ENCODE measurements at regions not wholly inside any gene's neighbourhood (a gene's known extent, or its start where the extent isn't known, plus 50 kb on each side); places are given as distances from the start of the nearest gene placed in this dataset.

DNA sequence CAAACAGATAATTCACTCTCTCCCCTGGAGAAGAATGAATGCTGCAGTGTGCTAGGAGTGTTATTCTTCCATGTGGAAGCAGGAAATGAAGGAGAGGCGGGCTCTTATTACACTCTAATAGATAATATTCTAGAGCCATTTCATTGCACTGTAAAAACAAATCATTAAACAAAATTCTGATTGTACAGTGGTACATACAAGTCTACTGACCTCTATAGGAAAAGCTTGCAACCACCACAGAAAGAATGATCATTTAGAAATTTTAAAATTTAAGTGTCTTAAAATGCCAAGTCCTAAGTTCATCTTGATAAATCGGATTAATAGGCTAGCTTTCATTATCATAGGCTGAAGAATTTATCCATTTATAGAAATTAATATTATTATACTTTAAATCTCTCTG, 960.3 kb upstream of the LRRN3 start (continued):
- TF ChIP-seq, protein P1, sequence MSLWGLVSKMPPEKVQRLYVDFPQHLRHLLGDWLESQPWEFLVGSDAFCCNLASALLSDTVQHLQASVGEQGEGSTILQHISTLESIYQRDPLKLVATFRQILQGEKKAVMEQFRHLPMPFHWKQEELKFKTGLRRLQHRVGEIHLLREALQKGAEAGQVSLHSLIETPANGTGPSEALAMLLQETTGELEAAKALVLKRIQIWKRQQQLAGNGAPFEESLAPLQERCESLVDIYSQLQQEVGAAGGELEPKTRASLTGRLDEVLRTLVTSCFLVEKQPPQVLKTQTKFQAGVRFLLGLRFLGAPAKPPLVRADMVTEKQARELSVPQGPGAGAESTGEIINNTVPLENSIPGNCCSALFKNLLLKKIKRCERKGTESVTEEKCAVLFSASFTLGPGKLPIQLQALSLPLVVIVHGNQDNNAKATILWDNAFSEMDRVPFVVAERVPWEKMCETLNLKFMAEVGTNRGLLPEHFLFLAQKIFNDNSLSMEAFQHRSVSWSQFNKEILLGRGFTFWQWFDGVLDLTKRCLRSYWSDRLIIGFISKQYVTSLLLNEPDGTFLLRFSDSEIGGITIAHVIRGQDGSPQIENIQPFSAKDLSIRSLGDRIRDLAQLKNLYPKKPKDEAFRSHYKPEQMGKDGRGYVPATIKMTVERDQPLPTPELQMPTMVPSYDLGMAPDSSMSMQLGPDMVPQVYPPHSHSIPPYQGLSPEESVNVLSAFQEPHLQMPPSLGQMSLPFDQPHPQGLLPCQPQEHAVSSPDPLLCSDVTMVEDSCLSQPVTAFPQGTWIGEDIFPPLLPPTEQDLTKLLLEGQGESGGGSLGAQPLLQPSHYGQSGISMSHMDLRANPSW (CRISPR knock-in tag; IDR thresholded peaks at IDR 0.05; ENCODE audit: borderline replicate concordance) = no peak
- TF ChIP-seq CC2D1A (CRISPR knock-in tag; IDR thresholded peaks at IDR 0.05) = no peak

DNA sequence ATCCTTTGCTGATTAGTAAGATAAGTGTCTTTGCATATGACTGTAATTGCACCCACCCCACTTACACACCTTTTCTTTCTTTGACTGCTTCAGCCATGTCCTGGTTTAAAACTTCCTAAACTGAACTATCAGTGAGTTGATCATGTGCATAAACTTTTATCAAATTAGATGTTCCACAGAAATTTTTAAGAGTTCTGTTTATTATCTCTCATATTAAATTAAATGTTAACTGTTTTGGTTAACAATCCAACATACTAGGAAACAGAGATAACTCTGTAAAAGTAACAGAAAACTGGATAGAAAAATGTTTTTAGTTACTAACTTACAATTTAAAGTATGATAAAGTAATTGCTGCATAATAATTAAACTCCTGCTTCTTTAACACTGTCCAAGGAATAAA, 959.6 kb upstream of the LRRN3 start:
- in situ Hi-C loops (cut with HindIII; ENCODE audit: extremely low pct_ligation_motif_present, low pct_unique_long_range_greater_than_20kb) (no loop called here), intact Hi-C loops (cut with micrococcal nuclease; ENCODE audit: unreplicated experiment) (no loop called here)
- H3K79me2 ChIP-seq (ENCODE audit: insufficient read depth, low read length) = no peaks in the 10 kb centered on the region
- no peaks in the 10 kb centered on the region for H4K20me1 ChIP-seq (ENCODE audit: insufficient read depth, low read length)
- ATAC-seq (no peak), DNase-seq (ENCODE audit: low spot score) (no peak), FAIRE-seq (no peak)
- no peaks in the 10 kb centered on the region for H3K4me1 ChIP-seq (ENCODE audit: insufficient read depth, low read length)
- ChIA-PET CTCF (ENCODE audit: low intra/inter-chr PET ratio, low total read pairs) (no interaction called here), POLR2A (no interaction called here)
- no peak overlapping the region for H2AFZ ChIP-seq (ENCODE audit: low read length)
- no peaks in the 10 kb centered on the region for H3K9me3 ChIP-seq (ENCODE audit: low read length)
- H3K9ac ChIP-seq (ENCODE audit: insufficient read depth, low read depth, low read length) = no peak overlapping the region
- no TSS peak for BruUV-seq (replicated peaks)
- no peaks in the 10 kb centered on the region for H3K27me3 ChIP-seq (ENCODE audit: control insufficient read depth in 1 of 2, insufficient read depth in 2 of 2, low read length in 2 of 2)
- H3K36me3 ChIP-seq (replicated peaks in 1 of 2; ENCODE audit: control insufficient read depth in 1 of 2, insufficient read depth in 2 of 2, low read length in 2 of 2) = no peaks in the 10 kb centered on the region
- no peak overlapping the region for H3K4me2 ChIP-seq (ENCODE audit: low read depth, low read length)
- no peak overlapping the region for H3K4me3 ChIP-seq (replicated peaks in 1 of 3; ENCODE audit: insufficient read depth in 1 of 3, low read depth in 2 of 3, low read length in 3 of 3)
- no peak overlapping the region for H3K27ac ChIP-seq (ENCODE audit: extremely low read length, insufficient read depth, low read length)
- TF ChIP-seq SUZ12 (IDR thresholded peaks at IDR 0.05; ENCODE audit: low read depth, low read length) = no peak
- TF ChIP-seq, protein P2, sequence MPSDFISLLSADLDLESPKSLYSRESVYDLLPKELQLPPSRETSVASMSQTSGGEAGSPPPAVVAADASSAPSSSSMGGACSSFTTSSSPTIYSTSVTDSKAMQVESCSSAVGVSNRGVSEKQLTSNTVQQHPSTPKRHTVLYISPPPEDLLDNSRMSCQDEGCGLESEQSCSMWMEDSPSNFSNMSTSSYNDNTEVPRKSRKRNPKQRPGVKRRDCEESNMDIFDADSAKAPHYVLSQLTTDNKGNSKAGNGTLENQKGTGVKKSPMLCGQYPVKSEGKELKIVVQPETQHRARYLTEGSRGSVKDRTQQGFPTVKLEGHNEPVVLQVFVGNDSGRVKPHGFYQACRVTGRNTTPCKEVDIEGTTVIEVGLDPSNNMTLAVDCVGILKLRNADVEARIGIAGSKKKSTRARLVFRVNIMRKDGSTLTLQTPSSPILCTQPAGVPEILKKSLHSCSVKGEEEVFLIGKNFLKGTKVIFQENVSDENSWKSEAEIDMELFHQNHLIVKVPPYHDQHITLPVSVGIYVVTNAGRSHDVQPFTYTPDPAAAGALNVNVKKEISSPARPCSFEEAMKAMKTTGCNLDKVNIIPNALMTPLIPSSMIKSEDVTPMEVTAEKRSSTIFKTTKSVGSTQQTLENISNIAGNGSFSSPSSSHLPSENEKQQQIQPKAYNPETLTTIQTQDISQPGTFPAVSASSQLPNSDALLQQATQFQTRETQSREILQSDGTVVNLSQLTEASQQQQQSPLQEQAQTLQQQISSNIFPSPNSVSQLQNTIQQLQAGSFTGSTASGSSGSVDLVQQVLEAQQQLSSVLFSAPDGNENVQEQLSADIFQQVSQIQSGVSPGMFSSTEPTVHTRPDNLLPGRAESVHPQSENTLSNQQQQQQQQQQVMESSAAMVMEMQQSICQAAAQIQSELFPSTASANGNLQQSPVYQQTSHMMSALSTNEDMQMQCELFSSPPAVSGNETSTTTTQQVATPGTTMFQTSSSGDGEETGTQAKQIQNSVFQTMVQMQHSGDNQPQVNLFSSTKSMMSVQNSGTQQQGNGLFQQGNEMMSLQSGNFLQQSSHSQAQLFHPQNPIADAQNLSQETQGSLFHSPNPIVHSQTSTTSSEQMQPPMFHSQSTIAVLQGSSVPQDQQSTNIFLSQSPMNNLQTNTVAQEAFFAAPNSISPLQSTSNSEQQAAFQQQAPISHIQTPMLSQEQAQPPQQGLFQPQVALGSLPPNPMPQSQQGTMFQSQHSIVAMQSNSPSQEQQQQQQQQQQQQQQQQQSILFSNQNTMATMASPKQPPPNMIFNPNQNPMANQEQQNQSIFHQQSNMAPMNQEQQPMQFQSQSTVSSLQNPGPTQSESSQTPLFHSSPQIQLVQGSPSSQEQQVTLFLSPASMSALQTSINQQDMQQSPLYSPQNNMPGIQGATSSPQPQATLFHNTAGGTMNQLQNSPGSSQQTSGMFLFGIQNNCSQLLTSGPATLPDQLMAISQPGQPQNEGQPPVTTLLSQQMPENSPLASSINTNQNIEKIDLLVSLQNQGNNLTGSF (CRISPR knock-in tag; IDR thresholded peaks at IDR 0.05) = no peak
- no peak for TF ChIP-seq ZSCAN30 (CRISPR knock-in tag; IDR thresholded peaks at IDR 0.05)
- no peak for TF ChIP-seq ATF7 (IDR thresholded peaks at IDR 0.05)
- TF ChIP-seq ATF7 (CRISPR knock-in tag; IDR thresholded peaks at IDR 0.05) = no peak
- no peak for TF ChIP-seq SRY (CRISPR knock-in tag; IDR thresholded peaks at IDR 0.05)
- TF ChIP-seq, protein P3, sequence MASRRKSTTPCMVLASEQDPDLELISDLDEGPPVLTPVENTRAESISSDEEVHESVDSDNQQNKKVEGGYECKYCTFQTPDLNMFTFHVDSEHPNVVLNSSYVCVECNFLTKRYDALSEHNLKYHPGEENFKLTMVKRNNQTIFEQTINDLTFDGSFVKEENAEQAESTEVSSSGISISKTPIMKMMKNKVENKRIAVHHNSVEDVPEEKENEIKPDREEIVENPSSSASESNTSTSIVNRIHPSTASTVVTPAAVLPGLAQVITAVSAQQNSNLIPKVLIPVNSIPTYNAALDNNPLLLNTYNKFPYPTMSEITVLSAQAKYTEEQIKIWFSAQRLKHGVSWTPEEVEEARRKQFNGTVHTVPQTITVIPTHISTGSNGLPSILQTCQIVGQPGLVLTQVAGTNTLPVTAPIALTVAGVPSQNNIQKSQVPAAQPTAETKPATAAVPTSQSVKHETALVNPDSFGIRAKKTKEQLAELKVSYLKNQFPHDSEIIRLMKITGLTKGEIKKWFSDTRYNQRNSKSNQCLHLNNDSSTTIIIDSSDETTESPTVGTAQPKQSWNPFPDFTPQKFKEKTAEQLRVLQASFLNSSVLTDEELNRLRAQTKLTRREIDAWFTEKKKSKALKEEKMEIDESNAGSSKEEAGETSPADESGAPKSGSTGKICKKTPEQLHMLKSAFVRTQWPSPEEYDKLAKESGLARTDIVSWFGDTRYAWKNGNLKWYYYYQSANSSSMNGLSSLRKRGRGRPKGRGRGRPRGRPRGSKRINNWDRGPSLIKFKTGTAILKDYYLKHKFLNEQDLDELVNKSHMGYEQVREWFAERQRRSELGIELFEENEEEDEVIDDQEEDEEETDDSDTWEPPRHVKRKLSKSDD (CRISPR knock-in tag; IDR thresholded peaks at IDR 0.05; ENCODE audit: low read depth) = no peak
